GM23338 (cell line): ENCODE measurements at regions not wholly inside any gene's neighbourhood (a gene's known extent, or its start where the extent isn't known, plus 50 kb on each side); places are given as distances from the start of the nearest gene placed in this dataset.

ENCODE experiments used
- ATAC-seq: fragments of 200-7000 bp; cut with Tn5 transposase; 3 replicates; pipeline ENCODE4 v1.9.1; 2020
- DNase-seq: peaks from one replicate; pipeline ENCODE4 v3.0.0-alpha.2; 2015; ENCODE audit warnings: low spot score
- H2AFZ ChIP-seq: fragments of 200-600 bp; sonication (generic); 2 replicates; pipeline ENCODE4 v1.8.0; 2016; ENCODE audit warnings: antibody characterized with exemption, mild to moderate bottlenecking, moderate library complexity
- H3F3A ChIP-seq: fragments of 200-600 bp; sonication (generic); replicated peaks from 2 replicates; pipeline ENCODE4 v1.8.0; 2017; ENCODE audit warnings: antibody characterized with exemption, mixed run types, low read depth
- H3K27ac ChIP-seq: fragments of 200-600 bp; sonication (generic); 2 replicates; pipeline ENCODE4 v1.6.1; 2016; ENCODE audit warnings: low read depth
- H3K27me3 ChIP-seq: fragments of 200-600 bp; sonication (generic); 2 replicates; pipeline ENCODE4 v1.8.0; 2016; ENCODE audit warnings: mild to moderate bottlenecking, mixed run types, moderate library complexity; ENCODE audit not compliant: insufficient read depth
- H3K36me3 ChIP-seq: fragments of 200-600 bp; sonication (generic); 2 replicates; pipeline ENCODE4 v1.8.0; 2016; ENCODE audit warnings: mild to moderate bottlenecking; ENCODE audit not compliant: insufficient read depth
- H3K4me1 ChIP-seq: fragments of 200-600 bp; sonication (generic); 2 replicates; pipeline ENCODE4 v1.8.0; 2016; ENCODE audit warnings: mild to moderate bottlenecking, moderate library complexity; ENCODE audit not compliant: insufficient read depth
- H3K4me2 ChIP-seq: fragments of 200-600 bp; sonication (generic); 2 replicates; pipeline ENCODE4 v1.7.1; 2017; ENCODE audit warnings: mixed run types
- H3K4me3 ChIP-seq: fragments of 200-600 bp; sonication (generic); 2 replicates; pipeline ENCODE4 v1.6.1; 2016; ENCODE audit warnings: mixed run types
- H3K79me2 ChIP-seq: fragments of 200-600 bp; sonication (generic); replicated peaks from 2 replicates; pipeline ENCODE4 v1.8.0; 2017; ENCODE audit warnings: mild to moderate bottlenecking; ENCODE audit not compliant: insufficient read depth
- H3K9me2 ChIP-seq: fragments of 200-600 bp; sonication (generic); 2 replicates; pipeline ENCODE4 v1.8.0; 2017; ENCODE audit not compliant: insufficient read depth
- H4K20me1 ChIP-seq: fragments of 200-600 bp; sonication (generic); replicated peaks from 2 replicates; pipeline ENCODE4 v1.8.0; 2017; ENCODE audit warnings: mild to moderate bottlenecking; ENCODE audit not compliant: insufficient read depth
- H3K27ac Mint-ChIP-seq: 2 replicates; pipeline ENCODE4 v1.8.0; 2020; ENCODE audit warnings: inconsistent platforms, mild to moderate bottlenecking, moderate library complexity, mixed read lengths
- H3K27me3 Mint-ChIP-seq: 3 replicates; pipeline ENCODE4 v1.8.0; 2022; ENCODE audit warnings: low read depth, mild to moderate bottlenecking, moderate library complexity, mixed read lengths, inconsistent platforms; ENCODE audit not compliant: insufficient read depth, poor library complexity
- H3K36me3 Mint-ChIP-seq: 3 replicates; pipeline ENCODE4 v1.8.0; 2021; ENCODE audit warnings: low read depth, mild to moderate bottlenecking, inconsistent platforms, moderate library complexity, mixed read lengths
- H3K4me1 Mint-ChIP-seq: 3 replicates; pipeline ENCODE4 v1.8.0; 2020; ENCODE audit warnings: mild to moderate bottlenecking, inconsistent platforms, mixed read lengths
- H3K4me3 Mint-ChIP-seq: 3 replicates; pipeline ENCODE4 v1.8.0; 2021; ENCODE audit warnings: moderate library complexity, mild to moderate bottlenecking, inconsistent platforms, mixed read lengths
- H3K9me3 Mint-ChIP-seq: 3 replicates; pipeline ENCODE4 v1.8.0; 2020; ENCODE audit warnings: moderate library complexity, mild to moderate bottlenecking, inconsistent platforms, mixed read lengths
- EZH2 ChIP-seq: fragments of 200-600 bp; sonication (generic); IDR thresholded peaks from one replicate; pipeline ENCODE4 v1.8.0; 2017; ENCODE audit warnings: antibody characterized with exemption, mild to moderate bottlenecking, low read depth; ENCODE audit not compliant: unreplicated experiment
- EZH2phosphoT487 ChIP-seq: fragments of 200-600 bp; sonication (generic); IDR thresholded peaks from one replicate; pipeline ENCODE4 v1.8.1; 2018; ENCODE audit warnings: antibody characterized with exemption; ENCODE audit not compliant: unreplicated experiment
- POLR2AphosphoS5 ChIP-seq: IDR thresholded peaks from 2 replicates; pipeline ENCODE4 v1.6.1; 2016; ENCODE audit warnings: antibody characterized with exemption, low read depth
- STAT1 ChIP-seq: IDR thresholded peaks from one replicate; pipeline ENCODE4 v1.6.1; 2016; ENCODE audit warnings: antibody characterized with exemption; ENCODE audit not compliant: unreplicated experiment
- ZNF331 ChIP-seq: fragments of 250-450 bp; sonication (Bioruptor Pico); IDR thresholded peaks from 2 replicates; pipeline ENCODE4 v1.5.0; 2020; ENCODE audit warnings: low read depth, mild to moderate bottlenecking, moderate library complexity
- ZNF462 ChIP-seq: fragments of 250-450 bp; sonication (Bioruptor Pico); IDR thresholded peaks from 2 replicates; pipeline ENCODE4 v1.5.0; 2020; ENCODE audit warnings: mild to moderate bottlenecking, moderate library complexity
- TF ChIP-seq, protein P1 (sequence below): IDR thresholded peaks from one replicate; pipeline ENCODE4 v1.6.1; 2018; ENCODE audit warnings: antibody characterized with exemption; ENCODE audit not compliant: unreplicated experiment

DNA sequence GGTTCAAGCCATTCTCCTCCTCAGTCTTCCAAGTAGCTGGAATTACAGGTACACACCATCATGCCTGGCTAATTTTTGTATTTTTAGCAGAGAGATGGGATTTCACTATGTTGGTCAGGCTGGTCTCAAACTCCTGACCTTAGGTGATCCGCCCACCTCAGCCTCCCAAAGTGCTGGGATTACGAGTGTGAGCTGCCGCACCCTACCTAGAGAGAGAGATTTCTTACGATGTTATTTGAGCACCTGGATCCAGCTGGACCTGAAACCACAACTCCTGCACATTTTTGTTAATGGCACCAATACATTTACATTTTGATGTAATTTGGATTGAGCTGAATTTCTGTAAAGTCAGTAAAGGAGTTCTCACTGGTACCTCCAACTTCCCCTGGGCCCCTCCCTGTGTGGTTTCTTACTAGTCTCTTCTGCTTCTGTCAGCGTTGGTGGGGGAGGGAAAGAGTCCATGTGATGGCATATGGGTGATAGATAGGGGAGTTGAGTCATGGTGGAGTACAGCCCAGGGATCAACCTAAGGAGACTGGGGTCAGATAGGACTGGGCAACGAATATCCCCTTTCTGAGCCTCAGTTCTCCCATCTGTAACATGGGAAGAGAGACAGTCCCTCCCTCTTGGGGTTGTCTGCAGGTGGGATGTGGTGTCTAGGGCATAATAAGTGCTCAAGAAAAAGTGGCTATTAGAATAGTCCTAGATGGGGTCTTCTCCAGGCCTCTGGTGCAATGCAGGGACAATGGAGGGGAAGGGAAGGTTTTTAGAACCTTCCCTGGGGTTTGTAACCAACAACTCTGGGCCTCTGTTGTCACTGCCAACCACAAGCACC is 83.3 kb upstream of the MED13L start (continued):
- TF ChIP-seq ZNF462 = no peak

GRCh38 chr12:116361414-116362223 is 84.1 kb upstream of the MED13L start:
- H3F3A ChIP-seq = no peaks in the 10 kb centered on the region
- H3K9me2 ChIP-seq = no peaks in the 10 kb centered on the region
- no peak overlapping the region for H3K4me3 ChIP-seq
- H3K4me2 ChIP-seq = no peak overlapping the region
- no peaks in the 10 kb centered on the region for H3K79me2 ChIP-seq
- Mint-ChIP-seq H3K27me3 (peaks cover 10% of the 10 kb centered on the region), H3K36me3 (no peaks in the 10 kb centered on the region), H3K4me3 (no peak overlapping the region), H3K9me3 (no peaks in the 10 kb centered on the region), H3K4me1 (peaks cover 28% of the 10 kb centered on the region), H3K27ac (no peak overlapping the region)
- no peaks in the 10 kb centered on the region for H3K27me3 ChIP-seq
- H4K20me1 ChIP-seq = no peaks in the 10 kb centered on the region
- no peak overlapping the region for H2AFZ ChIP-seq
- no peak overlapping the region for H3K27ac ChIP-seq
- DNase-seq (no peak), ATAC-seq (no peak)
- H3K4me1 ChIP-seq = peaks cover 15% of the 10 kb centered on the region
- no peaks in the 10 kb centered on the region for H3K36me3 ChIP-seq
- TF ChIP-seq STAT1 (no peak), EZH2 (no peak), EZH2phosphoT487 (no peak), ZNF331 (no peak), POLR2AphosphoS5 (no peak)
- TF ChIP-seq, protein P1, sequence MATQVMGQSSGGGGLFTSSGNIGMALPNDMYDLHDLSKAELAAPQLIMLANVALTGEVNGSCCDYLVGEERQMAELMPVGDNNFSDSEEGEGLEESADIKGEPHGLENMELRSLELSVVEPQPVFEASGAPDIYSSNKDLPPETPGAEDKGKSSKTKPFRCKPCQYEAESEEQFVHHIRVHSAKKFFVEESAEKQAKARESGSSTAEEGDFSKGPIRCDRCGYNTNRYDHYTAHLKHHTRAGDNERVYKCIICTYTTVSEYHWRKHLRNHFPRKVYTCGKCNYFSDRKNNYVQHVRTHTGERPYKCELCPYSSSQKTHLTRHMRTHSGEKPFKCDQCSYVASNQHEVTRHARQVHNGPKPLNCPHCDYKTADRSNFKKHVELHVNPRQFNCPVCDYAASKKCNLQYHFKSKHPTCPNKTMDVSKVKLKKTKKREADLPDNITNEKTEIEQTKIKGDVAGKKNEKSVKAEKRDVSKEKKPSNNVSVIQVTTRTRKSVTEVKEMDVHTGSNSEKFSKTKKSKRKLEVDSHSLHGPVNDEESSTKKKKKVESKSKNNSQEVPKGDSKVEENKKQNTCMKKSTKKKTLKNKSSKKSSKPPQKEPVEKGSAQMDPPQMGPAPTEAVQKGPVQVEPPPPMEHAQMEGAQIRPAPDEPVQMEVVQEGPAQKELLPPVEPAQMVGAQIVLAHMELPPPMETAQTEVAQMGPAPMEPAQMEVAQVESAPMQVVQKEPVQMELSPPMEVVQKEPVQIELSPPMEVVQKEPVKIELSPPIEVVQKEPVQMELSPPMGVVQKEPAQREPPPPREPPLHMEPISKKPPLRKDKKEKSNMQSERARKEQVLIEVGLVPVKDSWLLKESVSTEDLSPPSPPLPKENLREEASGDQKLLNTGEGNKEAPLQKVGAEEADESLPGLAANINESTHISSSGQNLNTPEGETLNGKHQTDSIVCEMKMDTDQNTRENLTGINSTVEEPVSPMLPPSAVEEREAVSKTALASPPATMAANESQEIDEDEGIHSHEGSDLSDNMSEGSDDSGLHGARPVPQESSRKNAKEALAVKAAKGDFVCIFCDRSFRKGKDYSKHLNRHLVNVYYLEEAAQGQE = no peak
